GM21825 (cell line): ENCODE measurements at regions not wholly inside any gene's neighbourhood (a gene's known extent, or its start where the extent isn't known, plus 50 kb on each side); places are given as distances from the start of the nearest gene placed in this dataset.
"Not testable (repeated sequence)": the region's sequence is repeated elsewhere in the genome, so short reads cannot be mapped to it uniquely, and the experiment has no call there.

Experiments
- ATAC-seq: cut with Tn5 transposase; IDR thresholded peaks from one replicate; pipeline ENCODE4 v1.9.1; 2021; ENCODE audit warnings: mild to moderate bottlenecking, moderate library complexity; ENCODE audit not compliant: unreplicated experiment

DNA sequence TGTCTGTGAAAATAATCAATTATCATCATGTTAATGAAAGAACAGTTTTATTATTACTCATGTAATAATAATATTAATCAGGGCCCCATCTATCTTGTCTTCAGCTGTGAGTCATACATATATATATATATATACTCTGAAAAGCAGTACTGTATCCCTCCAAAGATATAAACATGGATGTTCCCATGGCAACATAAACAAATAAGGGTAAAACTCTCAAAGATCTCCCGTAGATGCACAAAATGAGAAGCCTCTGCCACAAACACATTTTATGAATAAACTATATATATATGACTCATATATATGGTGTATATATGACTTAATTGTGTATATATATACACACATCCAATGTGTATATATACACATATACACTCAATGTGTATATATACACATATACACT is 163.8 kb upstream of the ARHGEF26 start:
- no peak for ATAC-seq

DNA sequence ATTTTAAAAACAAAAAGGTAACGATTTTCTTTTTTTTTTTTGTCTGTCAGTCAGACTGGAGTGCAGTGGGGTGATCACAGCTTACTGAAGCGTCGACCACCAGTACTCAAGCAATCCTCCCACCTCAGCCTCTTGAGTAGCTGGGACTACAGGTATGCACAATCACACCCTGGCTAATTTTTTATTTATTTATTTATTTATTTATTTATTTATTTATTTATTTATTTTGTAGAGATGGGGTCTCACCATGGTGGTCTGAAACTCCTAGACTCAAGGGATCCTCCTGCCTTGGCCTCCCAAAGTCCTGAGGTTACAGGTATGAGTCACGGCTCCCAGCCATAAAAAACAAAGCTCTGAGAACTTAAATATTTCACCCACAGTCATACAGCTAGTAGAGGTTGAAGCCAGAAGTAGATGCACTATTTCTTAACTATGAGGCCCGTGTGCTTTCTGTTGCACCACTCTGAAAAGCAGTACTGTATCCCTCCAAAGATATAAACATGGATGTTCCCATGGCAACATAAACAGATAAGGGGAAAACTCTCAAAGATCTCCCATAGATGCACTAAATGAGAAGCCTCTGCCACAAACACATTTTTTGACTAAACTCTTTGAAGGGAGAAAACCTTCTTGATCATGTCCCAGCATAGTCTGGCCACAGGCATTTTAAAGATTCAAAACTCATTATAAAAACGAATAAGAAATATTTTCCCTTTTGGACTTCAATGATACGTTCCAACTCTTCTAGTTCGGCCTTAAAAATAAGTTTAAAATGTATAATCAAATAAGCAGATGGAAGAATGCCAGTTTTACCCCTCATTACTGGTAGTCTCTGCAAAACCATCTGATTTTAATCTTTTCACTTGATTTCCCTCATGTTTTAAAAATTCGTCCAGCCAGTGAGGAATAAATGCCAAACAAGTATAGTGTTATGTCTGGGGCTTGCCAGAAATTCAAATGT is 162.3 kb upstream of the ARHGEF26 start:
- ATAC-seq: no peak

DNA sequence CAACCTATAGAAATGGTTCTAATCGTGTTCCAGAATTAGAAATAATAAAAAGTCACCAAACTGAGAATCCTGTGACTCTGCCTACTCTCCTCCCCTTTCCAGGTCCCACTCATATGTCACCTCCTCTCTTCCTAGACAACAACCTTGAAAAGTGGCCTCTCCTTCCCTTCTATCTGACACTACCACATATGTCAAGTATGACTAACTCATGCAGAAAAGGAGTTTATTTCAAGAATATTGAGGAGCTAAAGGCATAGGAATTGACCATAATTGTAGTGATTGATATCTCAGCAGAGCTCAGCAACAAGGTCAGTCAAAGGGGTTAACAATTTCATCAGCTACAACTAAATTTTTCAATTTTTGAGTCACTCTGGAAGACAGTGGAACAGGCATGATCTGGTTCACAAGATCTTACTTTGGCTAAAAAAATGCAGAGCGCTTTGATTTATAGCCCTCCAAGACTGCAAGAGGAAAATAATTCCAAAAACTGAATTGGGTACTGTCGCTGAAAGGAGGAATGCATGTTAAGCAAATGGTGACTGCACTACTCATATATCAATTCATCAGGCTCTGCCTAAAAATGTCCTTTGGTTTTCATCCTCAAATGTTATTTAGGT is 160.6 kb upstream of the ARHGEF26 start:
- no peak for ATAC-seq

DNA sequence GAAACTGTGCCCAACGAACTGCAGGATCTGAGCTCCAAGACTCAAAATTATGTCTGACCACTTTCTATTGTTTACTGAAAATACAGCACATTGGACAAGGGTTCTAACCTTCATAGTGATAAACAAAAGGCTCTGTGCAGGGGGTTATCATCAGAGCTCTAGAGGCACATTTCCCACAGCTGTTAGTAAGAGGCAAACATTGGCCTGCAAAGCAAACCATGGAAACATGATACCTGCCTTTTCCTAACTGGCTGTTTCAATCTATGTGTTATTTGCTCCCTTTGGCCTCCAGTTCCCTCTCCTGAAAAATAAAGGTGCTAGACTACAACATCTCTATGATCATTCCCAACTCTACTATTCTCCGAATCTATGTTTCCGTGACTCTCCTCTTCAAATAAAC is 159.7 kb upstream of the ARHGEF26 start:
- ATAC-seq: no peak

DNA sequence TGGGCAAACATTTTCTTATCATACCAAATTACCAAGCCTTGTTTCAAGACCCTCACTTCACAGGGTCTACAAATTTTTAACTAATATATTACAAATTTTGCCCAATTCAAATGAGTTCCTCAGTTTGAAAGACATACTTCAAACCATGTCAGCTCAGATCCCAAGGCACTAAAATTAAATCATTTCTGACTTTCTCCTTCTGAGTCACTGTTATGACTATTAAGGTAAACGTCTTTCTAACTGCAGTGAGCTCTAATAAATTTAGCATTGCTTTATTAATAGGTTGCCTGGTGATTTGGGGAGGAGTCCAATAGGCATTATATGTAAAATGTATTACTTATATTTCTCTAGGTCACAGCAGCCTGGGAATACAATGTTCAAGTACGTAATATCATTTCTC is 158.2 kb upstream of the ARHGEF26 start:
- no peak for ATAC-seq

DNA sequence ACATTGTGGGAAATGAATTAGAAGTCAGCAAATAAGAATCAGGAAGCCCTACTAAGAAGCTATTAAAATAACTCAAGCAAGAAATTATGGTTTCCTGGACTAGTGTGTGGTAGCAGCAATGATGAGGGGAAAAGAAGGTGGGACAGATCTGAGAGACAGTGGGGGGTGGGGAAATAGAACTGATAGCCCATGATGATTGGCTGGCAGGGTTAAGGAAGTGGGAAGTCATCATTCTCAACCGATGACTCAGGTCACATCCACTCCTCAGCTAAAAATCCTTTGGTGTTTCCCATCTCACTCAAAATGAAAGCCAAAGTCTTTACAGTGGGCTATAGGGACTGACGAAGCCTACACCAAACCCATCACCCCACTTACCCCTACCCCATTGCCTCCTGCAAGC is 153.9 kb upstream of the ARHGEF26 start:
- ATAC-seq: no peak

DNA sequence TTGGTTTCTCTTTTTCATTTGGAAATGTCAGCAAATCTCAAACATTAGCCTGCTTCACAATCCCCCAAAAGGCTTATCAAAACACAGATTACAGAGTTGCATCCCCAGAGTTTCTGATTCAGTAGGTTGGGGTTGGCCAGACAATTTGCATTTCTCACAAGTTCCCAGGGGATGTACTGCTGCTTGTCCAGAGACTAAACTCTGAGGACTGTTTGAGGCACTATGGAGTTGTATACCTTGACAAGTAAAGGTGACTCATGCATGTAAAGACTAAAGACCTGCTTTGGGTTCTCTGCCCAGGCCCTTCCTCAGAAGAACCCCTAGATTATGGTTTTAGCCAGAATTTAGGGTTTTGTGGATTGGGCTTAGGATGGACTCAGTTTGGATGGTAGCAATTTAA is 151.1 kb upstream of the ARHGEF26 start:
- ATAC-seq: peak; percentile 59

DNA sequence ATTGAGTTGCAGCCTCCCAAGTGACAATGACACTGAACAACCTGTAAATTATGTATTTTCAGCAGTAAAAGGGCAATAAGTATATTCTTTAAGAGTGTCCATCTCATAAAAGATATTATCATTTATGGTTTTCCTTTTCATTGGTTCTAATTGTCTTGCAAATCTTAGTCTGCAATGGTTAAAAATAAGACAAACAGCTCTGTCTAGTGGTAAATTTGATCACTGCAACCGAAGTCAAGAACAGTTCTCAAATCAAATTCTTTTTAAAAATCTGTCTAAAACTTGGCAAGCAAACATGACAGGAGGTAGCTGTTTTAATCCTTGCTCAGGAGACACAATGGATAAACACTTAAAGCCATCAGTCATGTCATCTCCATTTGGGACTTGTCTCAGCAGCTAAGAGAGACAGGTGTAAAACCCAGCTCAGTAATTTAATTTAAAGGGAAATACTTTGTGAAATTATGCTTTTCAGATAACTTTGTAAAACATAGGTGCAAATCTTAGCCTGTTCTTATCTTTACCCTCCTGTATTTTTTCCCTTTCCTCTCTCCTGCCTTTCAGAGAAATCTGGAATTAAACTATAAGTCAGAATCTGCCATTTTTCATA is 150.3 kb upstream of the ARHGEF26 start:
- no peak for ATAC-seq

DNA sequence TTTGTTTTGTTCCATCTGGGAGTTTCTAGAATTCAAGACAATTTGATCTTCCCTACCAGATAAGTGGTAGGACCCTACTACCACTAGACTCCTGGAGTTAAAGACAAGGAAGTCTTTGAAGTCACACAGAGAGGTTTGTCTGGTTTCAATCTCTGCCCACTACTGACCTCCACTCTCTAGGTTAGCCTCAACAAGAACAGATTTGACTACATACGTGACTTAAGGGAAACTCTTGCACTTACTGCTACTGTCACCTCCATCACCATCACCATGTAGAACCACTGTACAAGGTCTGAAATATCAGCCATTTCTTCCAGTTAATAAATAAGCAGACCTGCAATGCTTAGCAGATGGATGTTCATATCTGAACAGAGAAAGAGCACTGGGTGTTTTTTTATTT is 148.3 kb upstream of the ARHGEF26 start:
- ATAC-seq: peak; percentile 41

DNA sequence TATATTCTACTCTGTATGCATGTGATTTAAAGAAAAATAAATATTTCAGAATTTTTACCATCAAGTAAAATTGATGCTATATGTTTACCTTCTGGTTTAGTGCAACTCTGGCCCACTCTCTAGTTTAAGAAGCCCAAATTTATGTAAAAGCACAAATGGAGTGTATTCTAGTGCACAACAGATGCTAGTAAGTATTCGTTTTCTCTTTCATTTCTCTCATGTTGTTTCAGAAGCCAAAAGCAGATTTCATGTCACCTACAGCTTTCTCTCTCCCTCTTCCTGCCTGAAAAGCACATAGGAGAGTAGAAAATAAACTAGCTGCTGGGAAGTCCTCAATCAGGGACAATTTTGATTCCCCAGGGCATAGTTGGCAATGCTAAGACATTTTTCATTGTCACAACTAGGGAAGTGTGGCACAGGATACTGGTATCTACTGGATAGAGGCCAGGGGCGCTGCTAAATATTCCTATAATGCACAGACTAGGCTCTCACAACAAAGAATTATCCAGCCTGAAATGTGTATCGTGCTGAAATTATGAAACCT is 147.4 kb upstream of the ARHGEF26 start:
- ATAC-seq: peak; percentile 55

DNA sequence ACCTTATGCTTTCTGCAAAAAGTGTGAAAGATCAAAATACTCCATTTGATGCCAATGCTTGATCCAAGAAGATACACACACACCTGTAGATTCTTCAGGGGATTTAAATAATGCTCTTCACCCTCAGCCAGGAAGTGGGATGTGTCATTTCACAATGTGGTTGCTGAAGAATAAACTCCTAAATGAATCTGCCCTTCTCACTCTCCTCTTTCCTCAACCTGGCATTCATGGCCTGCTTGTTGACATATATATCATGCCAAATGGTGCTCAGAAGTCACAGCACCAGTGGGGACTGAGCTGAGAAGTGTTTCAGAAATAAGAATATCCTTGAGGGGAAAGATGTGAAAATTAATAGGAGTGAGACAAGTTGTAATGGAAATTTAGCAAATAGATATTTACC is 146.6 kb upstream of the ARHGEF26 start:
- no peak for ATAC-seq

DNA sequence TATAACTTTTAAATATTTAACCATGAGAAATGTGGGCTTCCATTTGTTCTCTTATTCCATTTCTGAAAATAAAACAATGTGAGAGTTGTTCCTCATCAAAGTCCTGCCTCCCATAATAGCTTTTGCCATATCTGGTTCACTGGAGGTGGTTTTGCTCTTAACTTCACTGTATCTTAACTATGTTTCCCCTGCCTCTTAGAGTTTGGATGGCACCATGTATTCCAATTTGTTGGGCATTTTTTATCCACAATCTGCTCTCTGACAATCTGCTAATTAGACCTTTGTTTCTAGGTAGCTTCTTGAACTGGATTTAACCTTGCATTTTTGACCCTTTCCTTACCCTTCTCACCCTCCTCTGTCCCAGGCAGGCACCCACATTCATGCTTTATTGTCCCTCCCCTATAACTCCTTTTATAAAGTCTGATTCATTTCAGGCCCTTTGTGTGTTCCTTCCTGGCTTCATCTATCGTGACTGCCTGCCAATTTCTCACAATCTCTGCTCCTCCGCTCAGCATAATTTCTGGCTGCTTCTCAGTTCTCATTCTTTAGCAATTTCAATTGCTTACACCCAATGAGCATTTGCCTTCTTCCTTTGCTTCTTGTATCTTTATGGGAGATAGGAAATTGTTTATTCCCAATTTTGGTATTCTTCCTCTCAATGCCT is 144.2 kb upstream of the ARHGEF26 start:
- no peak for ATAC-seq

DNA sequence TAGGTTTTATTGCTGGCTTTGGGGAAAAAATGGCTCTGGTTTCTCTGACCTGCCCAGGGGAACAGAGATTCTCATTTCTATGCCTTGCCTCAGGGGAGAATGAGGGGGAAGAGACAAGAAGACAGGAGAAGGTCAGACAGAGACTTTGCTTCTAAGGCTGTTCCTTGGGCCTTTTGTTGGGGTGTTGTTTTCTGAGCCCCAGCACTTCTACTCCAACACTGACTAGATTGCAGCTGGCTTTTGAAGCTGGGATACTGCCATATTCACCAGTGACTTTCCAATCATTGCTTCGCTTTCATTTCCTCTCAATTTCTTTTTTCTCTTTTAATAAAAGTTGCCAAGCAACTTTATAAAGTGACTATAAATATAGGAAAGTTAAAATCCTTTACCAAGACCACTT is 143.2 kb upstream of the ARHGEF26 start:
- ATAC-seq: no peak

DNA sequence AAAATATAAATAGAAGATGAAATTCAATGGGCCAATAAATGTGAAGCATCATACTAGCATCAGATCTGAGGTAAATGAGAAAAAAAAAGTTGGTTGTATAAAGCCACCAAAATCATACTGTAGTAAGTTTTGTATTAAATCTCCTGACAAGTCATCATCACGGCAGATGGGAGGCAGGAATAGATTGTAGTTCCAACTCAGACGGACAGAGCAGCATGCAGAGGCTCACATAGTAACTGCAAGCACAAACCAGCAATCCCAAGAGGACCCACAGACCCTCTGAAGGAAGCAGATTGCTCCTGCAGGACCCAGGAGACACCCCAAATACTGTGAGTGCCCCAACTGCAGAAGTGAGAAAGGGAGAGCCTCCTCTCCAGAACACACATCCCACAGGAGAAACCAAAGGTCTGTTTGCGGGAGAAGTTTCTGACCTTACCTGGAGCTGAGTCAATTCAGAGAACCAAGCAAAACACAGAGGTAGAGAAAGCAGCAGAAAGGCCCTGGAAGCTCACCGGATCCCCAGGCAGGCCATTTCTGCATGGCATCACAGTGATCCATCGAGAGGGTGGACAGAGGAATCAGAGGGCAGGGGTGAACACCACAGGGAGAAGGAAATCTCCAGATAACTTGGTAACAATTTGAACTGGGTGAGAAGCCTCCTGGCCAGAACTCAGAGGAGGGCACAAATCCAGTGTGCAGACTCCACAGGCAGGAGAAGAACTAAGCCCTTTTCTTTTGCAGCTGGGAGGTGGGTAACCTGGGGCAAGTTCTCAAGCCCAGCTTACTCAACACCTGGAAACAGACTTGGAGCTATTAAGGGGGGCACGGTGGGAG is 141.6 kb upstream of the ARHGEF26 start:
- no peak for ATAC-seq

DNA sequence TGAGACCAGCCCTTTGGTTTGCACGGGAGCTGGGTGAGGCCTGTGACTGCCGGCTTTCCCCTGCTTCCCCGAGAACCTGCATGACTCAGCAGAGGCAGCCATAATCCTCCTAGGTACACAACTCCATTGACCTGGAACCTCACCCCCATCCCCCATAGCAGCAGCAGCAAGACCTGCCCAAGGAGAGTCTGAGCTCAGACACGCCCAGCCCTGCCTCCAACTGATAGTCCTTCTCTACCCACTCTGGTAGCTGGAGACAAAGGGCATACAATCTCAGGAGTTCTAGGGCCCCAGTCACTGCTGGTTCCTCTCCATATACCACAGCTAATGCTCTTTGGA is 141.0 kb upstream of the ARHGEF26 start:
- no peak for ATAC-seq

DNA sequence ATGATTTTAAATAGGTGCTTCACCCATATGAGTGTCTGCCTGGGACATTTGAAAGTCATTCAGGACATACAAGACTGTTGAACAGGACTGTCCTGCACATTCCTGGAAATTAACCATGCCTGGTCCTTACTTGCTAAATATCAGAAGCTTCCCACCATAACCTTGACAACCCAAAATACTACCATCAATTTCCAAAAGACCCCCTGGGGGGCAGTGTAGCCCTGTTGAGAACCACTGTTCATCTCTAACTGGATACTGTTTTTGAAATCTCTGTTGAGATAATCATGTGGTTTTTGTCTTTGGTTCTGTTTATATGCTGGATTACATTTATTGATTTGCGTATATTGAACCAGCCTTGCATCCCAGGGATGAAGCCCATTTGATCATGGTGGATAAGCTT is 123.8 kb upstream of the ARHGEF26 start:
- ATAC-seq: not testable (repeated sequence)

DNA sequence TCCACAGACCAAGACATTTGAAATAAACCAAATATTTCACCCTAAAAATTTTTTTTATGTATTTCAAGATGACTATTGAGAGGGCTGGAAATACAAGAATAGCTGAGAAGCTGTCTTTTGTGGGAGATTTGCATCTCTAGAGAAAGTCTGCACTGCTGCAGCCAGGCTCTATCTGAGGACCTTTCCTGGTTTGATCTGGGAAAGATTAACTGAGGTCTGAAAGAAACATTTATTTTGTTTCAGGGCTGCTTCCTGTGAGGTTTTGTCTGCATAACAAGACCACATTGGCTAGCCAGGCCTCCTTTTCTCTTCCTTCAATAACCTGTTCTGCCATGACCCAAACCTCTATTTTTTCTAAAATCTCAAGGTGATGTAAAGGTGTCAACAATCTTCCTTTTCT is 117.5 kb upstream of the ARHGEF26 start:
- no peak for ATAC-seq

DNA sequence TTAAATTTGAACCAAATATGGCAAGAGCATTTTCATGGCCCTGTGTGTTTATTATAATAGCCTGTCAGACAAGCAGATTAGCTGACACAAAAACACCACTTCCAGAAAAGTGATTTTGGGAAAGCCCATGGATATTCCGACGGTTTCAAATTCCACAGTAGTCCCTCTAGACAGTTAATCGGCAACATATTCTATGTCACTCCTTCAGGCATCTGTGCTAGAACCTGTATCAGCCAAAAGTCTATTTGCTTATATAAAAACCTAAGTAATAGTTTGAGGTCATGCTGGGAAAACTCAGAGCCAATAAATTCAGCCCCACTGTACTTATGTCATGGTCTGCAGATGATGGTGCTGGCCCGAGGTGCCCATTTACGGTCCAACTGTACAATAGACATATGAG is 110.2 kb upstream of the ARHGEF26 start:
- no peak for ATAC-seq

DNA sequence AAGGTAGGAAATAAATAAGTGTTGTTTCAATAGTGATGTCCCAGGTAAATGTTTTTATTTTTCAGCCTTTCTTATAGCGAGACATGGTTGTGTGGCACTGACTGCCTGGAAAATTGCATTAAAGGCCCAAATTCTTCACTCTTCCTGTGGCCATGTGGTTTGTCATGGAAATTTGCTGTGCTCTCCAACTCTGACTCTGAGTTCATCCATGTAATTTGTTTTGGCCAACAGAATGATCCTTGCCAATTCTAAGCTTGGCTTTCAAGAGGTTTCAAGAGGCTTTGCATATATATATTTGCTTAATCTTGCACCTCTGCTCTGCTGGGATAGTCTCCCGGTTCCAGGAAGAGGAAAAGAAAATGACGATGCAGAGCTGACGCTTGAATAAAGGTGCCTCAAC is 107.5 kb upstream of the ARHGEF26 start:
- no peak for ATAC-seq

DNA sequence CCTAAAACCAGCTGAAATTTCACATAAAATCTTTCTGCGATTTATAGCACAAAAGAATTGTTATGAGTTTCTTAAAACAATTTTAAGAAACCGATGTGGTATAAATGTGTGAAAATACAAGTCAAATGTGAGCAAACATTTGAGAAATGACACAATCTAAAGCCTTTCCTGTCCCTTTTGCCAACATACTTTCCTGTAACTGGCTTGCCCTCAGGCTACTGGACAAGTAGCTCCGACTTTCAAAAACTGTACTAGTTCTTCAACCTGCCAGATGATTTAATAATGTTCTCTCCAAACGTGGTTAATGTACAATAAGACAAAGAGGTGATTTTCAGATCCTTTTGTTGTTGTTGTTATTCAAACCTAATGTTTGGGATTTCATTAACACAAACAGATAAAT is 105.9 kb upstream of the ARHGEF26 start:
- ATAC-seq: no peak
